Right lobe of liver (tissue), 4 donors: ENCODE measurements at regions not wholly inside any gene's neighbourhood (a gene's known extent, or its start where the extent isn't known, plus 50 kb on each side); places are given as distances from the start of the nearest gene placed in this dataset.

ENCODE experiments used
- POLR2A ChIP-seq: fragments of 450-650 bp; IDR thresholded peaks from one replicate; pipeline ENCODE4 v1.6.1; 2017; ENCODE audit warnings: antibody characterized with exemption, mild to moderate bottlenecking
- TF ChIP-seq, protein P1 (sequence below), 4 donors: fragments of 200-600 bp in 3 of 4; fragments of 450-650 bp in 1 of 4; IDR thresholded peaks; one replicate each; pipeline versions ENCODE4 v1.5.1 to v1.8.0; 2016 to 2022; ENCODE audit warnings: antibody characterized with exemption in 4 of 4, mild to moderate bottlenecking in 2 of 4
- donor health status: DM: no; HTN: no; CAD: no.
- donor health status: DM: no; HTN: no; CAD: no.
- donor health status: DM: no; HTN: yes; CAD: no.

DNA sequence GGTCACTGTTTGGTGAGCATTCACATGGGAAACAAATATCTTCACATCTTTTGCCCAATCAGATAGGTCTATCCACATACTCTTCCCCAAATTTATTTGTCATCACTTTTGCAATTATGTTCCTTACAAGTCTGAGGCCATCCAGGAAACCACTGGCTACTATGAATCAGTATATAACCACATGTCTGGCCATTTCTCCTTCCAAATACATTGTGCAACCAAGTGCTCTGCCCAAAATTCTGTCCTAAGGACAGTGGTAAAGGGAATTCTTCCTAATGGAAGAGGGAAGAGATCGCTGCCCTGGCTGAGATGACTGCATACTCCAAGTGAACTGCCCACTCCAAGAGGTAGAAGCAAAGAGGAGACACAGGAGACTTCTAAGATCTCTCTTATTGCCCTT, 148.9 kb upstream of the MAX start:
- TF ChIP-seq, protein P1, sequence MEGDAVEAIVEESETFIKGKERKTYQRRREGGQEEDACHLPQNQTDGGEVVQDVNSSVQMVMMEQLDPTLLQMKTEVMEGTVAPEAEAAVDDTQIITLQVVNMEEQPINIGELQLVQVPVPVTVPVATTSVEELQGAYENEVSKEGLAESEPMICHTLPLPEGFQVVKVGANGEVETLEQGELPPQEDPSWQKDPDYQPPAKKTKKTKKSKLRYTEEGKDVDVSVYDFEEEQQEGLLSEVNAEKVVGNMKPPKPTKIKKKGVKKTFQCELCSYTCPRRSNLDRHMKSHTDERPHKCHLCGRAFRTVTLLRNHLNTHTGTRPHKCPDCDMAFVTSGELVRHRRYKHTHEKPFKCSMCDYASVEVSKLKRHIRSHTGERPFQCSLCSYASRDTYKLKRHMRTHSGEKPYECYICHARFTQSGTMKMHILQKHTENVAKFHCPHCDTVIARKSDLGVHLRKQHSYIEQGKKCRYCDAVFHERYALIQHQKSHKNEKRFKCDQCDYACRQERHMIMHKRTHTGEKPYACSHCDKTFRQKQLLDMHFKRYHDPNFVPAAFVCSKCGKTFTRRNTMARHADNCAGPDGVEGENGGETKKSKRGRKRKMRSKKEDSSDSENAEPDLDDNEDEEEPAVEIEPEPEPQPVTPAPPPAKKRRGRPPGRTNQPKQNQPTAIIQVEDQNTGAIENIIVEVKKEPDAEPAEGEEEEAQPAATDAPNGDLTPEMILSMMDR (IDR thresholded peaks at IDR 0.05): no peak
- no peak for TF ChIP-seq POLR2A
